ENCODE measurements at regions not wholly inside any gene's neighbourhood (a gene's known extent, or its start where the extent isn't known, plus 50 kb on each side); places are given as distances from the start of the nearest gene placed in this dataset.

DNA sequence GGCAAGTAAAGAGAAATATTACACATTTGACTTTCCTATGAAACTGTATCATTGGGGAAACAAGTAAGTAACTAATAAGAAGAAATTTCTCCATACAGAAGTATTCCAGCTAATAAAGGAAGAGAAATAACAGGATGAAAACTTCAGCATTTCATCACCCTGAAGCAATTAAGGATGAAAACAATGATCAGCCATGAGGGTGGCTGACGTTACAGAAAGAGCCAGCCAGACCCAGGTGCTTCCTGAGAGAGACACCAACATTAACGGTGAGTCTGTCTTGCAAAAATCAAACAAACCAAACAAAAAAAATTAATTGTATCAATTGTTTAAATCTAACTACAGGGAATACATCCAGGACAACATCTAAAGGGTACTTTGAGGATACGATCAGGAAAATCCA, 190.0 kb downstream of the ARRDC4 start:
- BruUV-seq (replicated peaks), result no TSS peak

DNA sequence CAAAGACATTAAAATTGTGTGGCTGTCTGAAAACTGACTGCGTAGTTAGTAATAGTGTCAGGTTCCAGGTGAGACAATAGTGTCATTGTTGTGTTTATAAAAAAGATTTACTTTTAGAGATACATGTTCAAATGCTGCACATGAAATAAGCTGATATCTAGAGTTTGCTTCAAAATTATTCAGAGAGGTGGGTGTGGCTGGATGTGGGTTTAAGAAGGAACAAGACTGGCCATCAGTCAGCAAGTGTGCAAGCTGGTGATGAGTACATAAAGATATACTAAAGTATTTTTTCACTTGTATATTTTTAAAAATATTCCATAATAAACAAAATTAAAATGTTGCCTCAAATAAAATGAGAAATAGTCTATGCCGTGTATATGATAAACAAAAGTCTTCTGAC, 190.6 kb downstream of the ARRDC4 start:
- Histone ChIP-seq H3K79me2 (ENCODE audit: low read depth) (no peaks in the 10 kb centered on the region), H3K9me3 (ENCODE audit: insufficient read depth, low read depth) (no peaks in the 10 kb centered on the region), H3K9me2 (ENCODE audit: insufficient read depth) (no peaks in the 10 kb centered on the region), H3K36me3 (ENCODE audit: low read depth) (no peaks in the 10 kb centered on the region), H3F3A (ENCODE audit: insufficient read depth, low read depth) (no peaks in the 10 kb centered on the region), H3K27me3 (ENCODE audit: insufficient read depth, low read depth) (peaks cover 33% of the 10 kb centered on the region), H2AFZ (no peak overlapping the region), H3K4me1 (replicated peaks; ENCODE audit: insufficient read depth) (no peaks in the 10 kb centered on the region), H4K20me1 (ENCODE audit: insufficient read depth) (no peaks in the 10 kb centered on the region), H3K27ac (no peak overlapping the region), H3K4me2 (no peak overlapping the region), H3K4me3 (no peak overlapping the region)
- ChIA-PET POLR2A (ENCODE audit: unreplicated experiment) (no interaction called here), CTCF (no interaction called here)
- no TSS peak for BruUV-seq (replicated peaks)
- intact Hi-C loops (cut with micrococcal nuclease; ENCODE audit: unreplicated experiment), result no loop called here
- DNase-seq, result no peak
- TF ChIP-seq, protein P1, sequence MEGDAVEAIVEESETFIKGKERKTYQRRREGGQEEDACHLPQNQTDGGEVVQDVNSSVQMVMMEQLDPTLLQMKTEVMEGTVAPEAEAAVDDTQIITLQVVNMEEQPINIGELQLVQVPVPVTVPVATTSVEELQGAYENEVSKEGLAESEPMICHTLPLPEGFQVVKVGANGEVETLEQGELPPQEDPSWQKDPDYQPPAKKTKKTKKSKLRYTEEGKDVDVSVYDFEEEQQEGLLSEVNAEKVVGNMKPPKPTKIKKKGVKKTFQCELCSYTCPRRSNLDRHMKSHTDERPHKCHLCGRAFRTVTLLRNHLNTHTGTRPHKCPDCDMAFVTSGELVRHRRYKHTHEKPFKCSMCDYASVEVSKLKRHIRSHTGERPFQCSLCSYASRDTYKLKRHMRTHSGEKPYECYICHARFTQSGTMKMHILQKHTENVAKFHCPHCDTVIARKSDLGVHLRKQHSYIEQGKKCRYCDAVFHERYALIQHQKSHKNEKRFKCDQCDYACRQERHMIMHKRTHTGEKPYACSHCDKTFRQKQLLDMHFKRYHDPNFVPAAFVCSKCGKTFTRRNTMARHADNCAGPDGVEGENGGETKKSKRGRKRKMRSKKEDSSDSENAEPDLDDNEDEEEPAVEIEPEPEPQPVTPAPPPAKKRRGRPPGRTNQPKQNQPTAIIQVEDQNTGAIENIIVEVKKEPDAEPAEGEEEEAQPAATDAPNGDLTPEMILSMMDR (conservative IDR thresholded peaks at IDR 0.05), result no peak
- no peak for TF ChIP-seq EZH2 (IDR thresholded peaks at IDR 0.05; ENCODE audit: low read depth)

More for the DNA sequence above, 190.0 kb downstream of the ARRDC4 start:
- no peaks in the 10 kb centered on the region for H3K36me3 ChIP-seq (ENCODE audit: low read depth)
- no peaks in the 10 kb centered on the region for H3K9me3 ChIP-seq (ENCODE audit: insufficient read depth, low read depth)
- H4K20me1 ChIP-seq (ENCODE audit: insufficient read depth), result no peaks in the 10 kb centered on the region
- intact Hi-C loops (cut with micrococcal nuclease; ENCODE audit: unreplicated experiment), result no loop called here
- POLR2A ChIA-PET (ENCODE audit: unreplicated experiment), result no interaction called here
- no peaks in the 10 kb centered on the region for H3F3A ChIP-seq (ENCODE audit: insufficient read depth, low read depth)
- CTCF ChIA-PET, result no interaction called here
- TF ChIP-seq EZH2 (IDR thresholded peaks at IDR 0.05; ENCODE audit: low read depth), result no peak
- TF ChIP-seq, protein P1 (conservative IDR thresholded peaks at IDR 0.05), result no peak
- no peak overlapping the region for H2AFZ ChIP-seq
- no peak overlapping the region for H3K4me2 ChIP-seq
- no peak for DNase-seq
- no peaks in the 10 kb centered on the region for H3K9me2 ChIP-seq (ENCODE audit: insufficient read depth)
- H3K79me2 ChIP-seq (ENCODE audit: low read depth), result no peaks in the 10 kb centered on the region
- H3K27me3 ChIP-seq (ENCODE audit: insufficient read depth, low read depth), result peaks cover 37% of the 10 kb centered on the region
- H3K4me3 ChIP-seq, result no peak overlapping the region
- no peak overlapping the region for H3K27ac ChIP-seq
- H3K4me1 ChIP-seq (replicated peaks; ENCODE audit: insufficient read depth), result no peaks in the 10 kb centered on the region

DNA sequence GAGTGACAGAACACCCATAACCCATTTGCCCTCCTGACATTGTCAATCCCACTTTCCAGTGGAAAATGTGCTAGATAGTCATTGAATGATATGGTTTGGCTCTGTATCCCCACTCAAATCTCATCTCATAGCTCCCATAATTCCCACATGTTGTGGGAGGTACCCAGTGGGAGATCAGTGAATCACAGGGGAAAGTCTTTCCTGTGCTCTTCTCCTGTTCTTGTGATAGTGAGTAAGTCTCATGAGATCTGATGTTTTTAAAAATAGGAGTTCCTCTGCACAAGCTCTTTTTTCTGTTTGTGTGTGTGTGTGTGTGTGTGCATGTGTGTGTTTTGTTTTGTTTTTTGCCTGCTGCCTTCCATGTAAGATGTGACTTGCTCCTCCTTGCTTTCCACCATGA, 191.7 kb downstream of the ARRDC4 start:
- ChIA-PET CTCF (no interaction called here), POLR2A (ENCODE audit: unreplicated experiment) (no interaction called here)
- Histone ChIP-seq H3K4me3 (no peak overlapping the region), H4K20me1 (ENCODE audit: insufficient read depth) (no peaks in the 10 kb centered on the region), H3K27me3 (ENCODE audit: insufficient read depth, low read depth) (peaks cover 22% of the 10 kb centered on the region), H3K27ac (no peak overlapping the region), H3K4me2 (no peak overlapping the region), H3F3A (ENCODE audit: insufficient read depth, low read depth) (no peaks in the 10 kb centered on the region), H3K9me3 (ENCODE audit: insufficient read depth, low read depth) (no peaks in the 10 kb centered on the region), H3K79me2 (ENCODE audit: low read depth) (no peaks in the 10 kb centered on the region), H3K36me3 (ENCODE audit: low read depth) (no peaks in the 10 kb centered on the region), H3K9me2 (ENCODE audit: insufficient read depth) (no peaks in the 10 kb centered on the region), H2AFZ (no peak overlapping the region), H3K4me1 (replicated peaks; ENCODE audit: insufficient read depth) (no peaks in the 10 kb centered on the region)
- BruUV-seq (replicated peaks), result no TSS peak
- DNase-seq, result no peak
- no peak for TF ChIP-seq EZH2 (IDR thresholded peaks at IDR 0.05; ENCODE audit: low read depth)
- TF ChIP-seq, protein P1 (conservative IDR thresholded peaks at IDR 0.05), result no peak
- intact Hi-C loops (cut with micrococcal nuclease; ENCODE audit: unreplicated experiment), result no loop called here
